ENCODE measurements at regions not wholly inside any gene's neighbourhood (a gene's known extent, or its start where the extent isn't known, plus 50 kb on each side); places are given as distances from the start of the nearest gene placed in this dataset.

DNA sequence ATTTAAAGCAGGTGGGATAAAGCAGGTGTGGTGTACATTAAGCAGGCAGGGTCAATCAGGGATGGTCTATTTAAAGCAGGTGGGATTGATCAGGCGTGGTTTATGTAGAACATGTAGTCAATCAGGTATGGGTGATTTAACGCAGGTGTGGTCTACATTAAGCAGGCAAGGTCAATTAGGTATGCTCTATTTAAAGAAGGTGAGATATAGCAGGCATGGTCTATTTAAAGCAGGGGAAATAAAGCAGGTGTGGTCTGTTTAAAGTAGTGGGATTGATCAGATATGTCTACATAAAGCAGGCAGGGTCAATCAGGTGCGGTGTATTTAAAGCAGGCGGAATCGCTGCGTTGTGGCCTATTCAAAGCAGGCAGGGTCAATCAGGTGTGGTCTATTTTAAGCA, 88.6 kb upstream of the MXRA5 start:
- CTCF ChIA-PET (ENCODE audit: unreplicated experiment) = no interaction called here

GRCh38 chrX:3428792-3429191, 82.3 kb upstream of the MXRA5 start:
- no TSS peak for BruUV-seq (replicated peaks)
- H3K36me3 ChIP-seq (ENCODE audit: insufficient read depth, low read length) = no peaks in the 10 kb centered on the region
- H2AFZ ChIP-seq (ENCODE audit: low read length) = no peak overlapping the region
- ChIA-PET POLR2A (no interaction called here), CTCF (ENCODE audit: unreplicated experiment) (no interaction called here)
- H4K20me1 ChIP-seq (ENCODE audit: insufficient read depth, low read length) = no peaks in the 10 kb centered on the region
- H3K79me2 ChIP-seq (ENCODE audit: insufficient read depth, low read depth, low read length) = no peaks in the 10 kb centered on the region
- no peaks in the 10 kb centered on the region for H3K9me3 ChIP-seq (ENCODE audit: low read length)
- no peak overlapping the region for H3K27ac ChIP-seq (ENCODE audit: low read depth, low read length, poor library complexity, severe bottlenecking)
- H3K4me1 ChIP-seq (ENCODE audit: insufficient read depth, low read length, poor library complexity, severe bottlenecking) = no peaks in the 10 kb centered on the region
- no peak for DNase-seq (ENCODE audit: low spot score)
- H3K9me2 ChIP-seq (ENCODE audit: insufficient read depth, low read length) = no peaks in the 10 kb centered on the region
- H3K4me2 ChIP-seq (ENCODE audit: low read length) = no peak overlapping the region
- TF ChIP-seq EZH2phosphoT487 (IDR thresholded peaks at IDR 0.05; ENCODE audit: borderline replicate concordance, low read depth, low read length) = no peak
- intact Hi-C loops (cut with micrococcal nuclease; ENCODE audit: unreplicated experiment) = no loop called here
- no peak overlapping the region for H3K4me3 ChIP-seq (ENCODE audit: low read depth, low read length, poor library complexity, severe bottlenecking)

More for the DNA sequence above, 88.6 kb upstream of the MXRA5 start:
- H3K36me3 ChIP-seq (ENCODE audit: insufficient read depth, low read length) = no peaks in the 10 kb centered on the region
- no peaks in the 10 kb centered on the region for H3K79me2 ChIP-seq (ENCODE audit: insufficient read depth, low read depth, low read length)
- no peaks in the 10 kb centered on the region for H3K4me1 ChIP-seq (ENCODE audit: insufficient read depth, low read length, poor library complexity, severe bottlenecking)
- H3K9me2 ChIP-seq (ENCODE audit: insufficient read depth, low read length) = no peaks in the 10 kb centered on the region
- H3K4me3 ChIP-seq (ENCODE audit: low read depth, low read length, poor library complexity, severe bottlenecking) = no peak overlapping the region
- POLR2A ChIA-PET = no interaction called here
- intact Hi-C loops (cut with micrococcal nuclease; ENCODE audit: unreplicated experiment) = no loop called here
- no peak for DNase-seq (ENCODE audit: low spot score)
- H2AFZ ChIP-seq (ENCODE audit: low read length) = no peak overlapping the region
- no peak for TF ChIP-seq EZH2phosphoT487 (IDR thresholded peaks at IDR 0.05; ENCODE audit: borderline replicate concordance, low read depth, low read length)
- TF ChIP-seq, protein P1, sequence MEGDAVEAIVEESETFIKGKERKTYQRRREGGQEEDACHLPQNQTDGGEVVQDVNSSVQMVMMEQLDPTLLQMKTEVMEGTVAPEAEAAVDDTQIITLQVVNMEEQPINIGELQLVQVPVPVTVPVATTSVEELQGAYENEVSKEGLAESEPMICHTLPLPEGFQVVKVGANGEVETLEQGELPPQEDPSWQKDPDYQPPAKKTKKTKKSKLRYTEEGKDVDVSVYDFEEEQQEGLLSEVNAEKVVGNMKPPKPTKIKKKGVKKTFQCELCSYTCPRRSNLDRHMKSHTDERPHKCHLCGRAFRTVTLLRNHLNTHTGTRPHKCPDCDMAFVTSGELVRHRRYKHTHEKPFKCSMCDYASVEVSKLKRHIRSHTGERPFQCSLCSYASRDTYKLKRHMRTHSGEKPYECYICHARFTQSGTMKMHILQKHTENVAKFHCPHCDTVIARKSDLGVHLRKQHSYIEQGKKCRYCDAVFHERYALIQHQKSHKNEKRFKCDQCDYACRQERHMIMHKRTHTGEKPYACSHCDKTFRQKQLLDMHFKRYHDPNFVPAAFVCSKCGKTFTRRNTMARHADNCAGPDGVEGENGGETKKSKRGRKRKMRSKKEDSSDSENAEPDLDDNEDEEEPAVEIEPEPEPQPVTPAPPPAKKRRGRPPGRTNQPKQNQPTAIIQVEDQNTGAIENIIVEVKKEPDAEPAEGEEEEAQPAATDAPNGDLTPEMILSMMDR (conservative IDR thresholded peaks at IDR 0.05; ENCODE audit: low read length) = no peak
- no peaks in the 10 kb centered on the region for H3K9me3 ChIP-seq (ENCODE audit: low read length)
- H3K4me2 ChIP-seq (ENCODE audit: low read length) = no peak overlapping the region
- H3K27ac ChIP-seq (ENCODE audit: low read depth, low read length, poor library complexity, severe bottlenecking) = no peak overlapping the region
- H4K20me1 ChIP-seq (ENCODE audit: insufficient read depth, low read length) = no peaks in the 10 kb centered on the region
- BruUV-seq (replicated peaks) = no TSS peak

- Histone ChIP-seq H3K4me1 (ENCODE audit: insufficient read depth, low read length, poor library complexity, severe bottlenecking) (no peaks in the 10 kb centered on the region), H3K4me3 (ENCODE audit: low read depth, low read length, poor library complexity, severe bottlenecking) (no peak overlapping the region), H3K79me2 (ENCODE audit: insufficient read depth, low read depth, low read length) (no peaks in the 10 kb centered on the region), H3K27ac (ENCODE audit: low read depth, low read length, poor library complexity, severe bottlenecking) (no peak overlapping the region), H4K20me1 (ENCODE audit: insufficient read depth, low read length) (no peaks in the 10 kb centered on the region), H2AFZ (ENCODE audit: low read length) (no peak overlapping the region), H3K9me2 (ENCODE audit: insufficient read depth, low read length) (no peaks in the 10 kb centered on the region), H3K4me2 (ENCODE audit: low read length) (no peak overlapping the region), H3K36me3 (ENCODE audit: insufficient read depth, low read length) (no peaks in the 10 kb centered on the region), H3K9me3 (ENCODE audit: low read length) (no peaks in the 10 kb centered on the region)
- DNase-seq (ENCODE audit: low spot score) = no peak
- CTCF ChIA-PET (ENCODE audit: unreplicated experiment) = no interaction called here
- POLR2A ChIA-PET = no interaction called here
- intact Hi-C loops (cut with micrococcal nuclease; ENCODE audit: unreplicated experiment) = no loop called here
- TF ChIP-seq, protein P1 (conservative IDR thresholded peaks at IDR 0.05; ENCODE audit: low read length) = no peak
- no peak for TF ChIP-seq EZH2phosphoT487 (IDR thresholded peaks at IDR 0.05; ENCODE audit: borderline replicate concordance, low read depth, low read length)
- BruUV-seq (replicated peaks) = no TSS peak
These were observed 80.1 kb upstream of the MXRA5 start for GRCh38 chrX:3426552-3426951.

Data from OCI-LY7 (cell line).